Psoas muscle (tissue), 7 donors: ENCODE measurements at regions not wholly inside any gene's neighbourhood (a gene's known extent, or its start where the extent isn't known, plus 50 kb on each side); places are given as distances from the start of the nearest gene placed in this dataset.

Source experiments
- ATAC-seq, 4 donors: fragments of 200-7000 bp; cut with Tn5 transposase; one replicate each; pipeline ENCODE4 v1.9.1; 2020; ENCODE audit warnings: moderate library complexity in 3 of 4, mild to moderate bottlenecking in 2 of 4
- DNase-seq, 2 donors: peaks; one replicate each; pipeline ENCODE4 v3.0.0-alpha.2; 2020
- H3K27ac ChIP-seq: fragments of 200-600 bp; one replicate; pipeline ENCODE4 v1.8.0; 2022
- H3K27me3 ChIP-seq, 3 donors: fragments of 200-600 bp in 1 of 3; one replicate each; pipeline versions ENCODE4 v1.6.1 to v1.8.0; 2013 to 2022; ENCODE audit warnings: low read length in 2 of 3, mild to moderate bottlenecking in 2 of 3, moderate library complexity in 1 of 3; ENCODE audit not compliant: insufficient read depth in 3 of 3
- H3K36me3 ChIP-seq, 2 donors: fragments of 200-600 bp in 1 of 2; one replicate each; pipeline versions ENCODE4 v1.6.1 to v1.8.0; 2013 to 2022; ENCODE audit warnings: low read depth in 1 of 2, mild to moderate bottlenecking in 1 of 2, moderate library complexity in 1 of 2; ENCODE audit not compliant: insufficient read depth in 1 of 2
- H3K4me1 ChIP-seq: fragments of 200-600 bp; one replicate; pipeline ENCODE4 v1.8.0; 2022
- H3K4me3 ChIP-seq: fragments of 200-600 bp; one replicate; pipeline ENCODE4 v1.8.0; 2022; ENCODE audit warnings: mild to moderate bottlenecking
- H3K9me3 ChIP-seq: fragments of 200-600 bp; one replicate; pipeline ENCODE4 v1.8.0; 2022
- CTCF ChIP-seq: fragments of 200-600 bp; IDR thresholded peaks from one replicate; pipeline ENCODE4 v1.8.0; 2022; ENCODE audit warnings: antibody characterized with exemption
- WGBS, 3 donors: extraction: QIAGEN DNeasy Blood & Tissue Kit; methylation state at CpG; one replicate each; pipeline versions ENCODE4 v1.1.6 to v1.1.7; 2013; 5-methylcytosine and 5-hydroxymethylcytosine counted together
- intact Hi-C, 2 donors: fragments of 100-400 bp; cut with DNase I; formaldehyde crosslinking; loops; one replicate each; pipeline versions ENCODE4 v1.11.0 to v1.14.2; 2022
- donor health status: healthy with polysubstance abuse.
- donor health status: DM: no; HTN: no; CAD: no; lungs with moderate emphysema.
- donor health status: Bipolar disorder and iron deficiency.
- donor health status: healthy.
- donor health status: DM: yes; HTN: yes; CAD: no.
- donor health status: DM: no; HTN: no; CAD: no.
- donor health status: DM: yes; HTN: yes; CAD: no.

GRCh38 chr18:24703316-24703715, 242.9 kb downstream of the HRH4 start:
- ATAC-seq: no peak
- TF ChIP-seq CTCF: no peak
- H3K27me3 ChIP-seq: no peaks in the 10 kb centered on the region
- H3K9me3 ChIP-seq: no peaks in the 10 kb centered on the region
- no peaks in the 10 kb centered on the region for H3K36me3 ChIP-seq
- no peak overlapping the region for H3K4me3 ChIP-seq
- no peak overlapping the region for H3K27ac ChIP-seq
- H3K4me1 ChIP-seq: no peaks in the 10 kb centered on the region
- DNase-seq: no peak
- WGBS, 3 donors: 82 to 96% (median 95%) methylated on average over 1 of the region's 1 CpG
- intact Hi-C loops: no loop called here

- no peaks in the 10 kb centered on the region for H3K9me3 ChIP-seq
- no peak for DNase-seq
- H3K27me3 ChIP-seq: no peaks in the 10 kb centered on the region
- WGBS, 3 donors: 23 to 30% (median 26%) methylated on average over 7 of the region's 7 CpGs
- no peaks in the 10 kb centered on the region for H3K36me3 ChIP-seq
- intact Hi-C loops: no loop called here
- no peak for TF ChIP-seq CTCF
- no peak for ATAC-seq
- H3K27ac ChIP-seq: no peak overlapping the region
- H3K4me1 ChIP-seq: no peaks in the 10 kb centered on the region
- H3K4me3 ChIP-seq: no peak overlapping the region
These were observed 244.7 kb downstream of the HRH4 start for GRCh38 chr18:24704946-24705630.

GRCh38 chr18:24710474-24710873, 250.0 kb downstream of the HRH4 start:
- no peak for DNase-seq
- Histone ChIP-seq H3K36me3 (no peaks in the 10 kb centered on the region), H3K27me3 (no peaks in the 10 kb centered on the region), H3K27ac (no peak overlapping the region), H3K4me1 (no peaks in the 10 kb centered on the region), H3K4me3 (no peak overlapping the region), H3K9me3 (no peaks in the 10 kb centered on the region)
- TF ChIP-seq CTCF: no peak
- ATAC-seq: no peak
- intact Hi-C loops: no loop called here

- Histone ChIP-seq H3K4me3 (no peak overlapping the region), H3K27me3 (no peaks in the 10 kb centered on the region), H3K36me3 (no peaks in the 10 kb centered on the region), H3K27ac (no peak overlapping the region), H3K4me1 (no peaks in the 10 kb centered on the region), H3K9me3 (no peaks in the 10 kb centered on the region)
- intact Hi-C loops: loop anchor here in 1 of 2 donors (10.0 kb wide), 2 partner anchors 235 to 365 kb away; no protein-coding TSS in a partner anchor
- no peak for DNase-seq
- no peak for TF ChIP-seq CTCF
- ATAC-seq: no peak
These were observed 259.4 kb downstream of the HRH4 start for GRCh38 chr18:24719791-24720190.

- 52 to 62% (median 59%) methylated on average over 2 of the region's 2 CpGs for WGBS, 3 donors
- no peak overlapping the region for H3K4me3 ChIP-seq
- intact Hi-C loops: loop anchor here in 1 of 2 donors (10.0 kb wide), 2 partner anchors 237 to 367 kb away; no protein-coding TSS in a partner anchor
- no peak for ATAC-seq
- H3K4me1 ChIP-seq: peaks cover 1% of the 10 kb centered on the region
- no peak overlapping the region for H3K27ac ChIP-seq
- H3K27me3 ChIP-seq: no peaks in the 10 kb centered on the region
- TF ChIP-seq CTCF: no peak
- H3K36me3 ChIP-seq: no peaks in the 10 kb centered on the region
- no peaks in the 10 kb centered on the region for H3K9me3 ChIP-seq
- no peak for DNase-seq
These were observed 261.0 kb downstream of the HRH4 start for GRCh38 chr18:24721388-24721787.
